IMR-90 (cell line): ENCODE measurements at regions not wholly inside any gene's neighbourhood (a gene's known extent, or its start where the extent isn't known, plus 50 kb on each side); places are given as distances from the start of the nearest gene placed in this dataset.

Experiments
- ATAC-seq: fragments of 200-7000 bp; cut with Tn5 transposase; 2 replicates; pipeline ENCODE4 v1.9.1; 2020; ENCODE audit warnings: low read depth, mild to moderate bottlenecking, moderate library complexity
- BruUV-seq: library from RNA; stranded (reverse); fragments of 400-500 nt; replicated peaks from 2 replicates; lab custom pipeline; 2021; lab: Mats Ljungman, UMichigan
- CTCF ChIA-PET: fragments of 300-600 bp; formaldehyde crosslinking; extraction: SDS; loops from one replicate; lab custom pipeline; 2021; ENCODE audit warnings: antibody characterized with exemption; lab: Yijun Ruan, JAX
- POLR2A ChIA-PET: fragments of 300-600 bp; sonication (Branson Sonifier 250); formaldehyde crosslinking; loops from one replicate; lab custom pipeline; 2022; ENCODE audit warnings: antibody characterized with exemption; ENCODE audit not compliant: unreplicated experiment; lab: Charles Lee
- DNase-seq: peaks from one replicate; pipeline ENCODE4 v3.0.0; 2013
- H2AFZ ChIP-seq: replicated peaks from 2 replicates; pipeline ENCODE3; 2013; ENCODE audit warnings: low read length, mild to moderate bottlenecking; ENCODE audit not compliant: poor library complexity
- H2AK5ac ChIP-seq: 2 replicates; pipeline ENCODE4 v1.6.1; 2013; ENCODE audit warnings: low read depth, low read length, inconsistent platforms
- H2AK9ac ChIP-seq: replicated peaks from 2 replicates; pipeline ENCODE3; 2013; ENCODE audit warnings: mild to moderate bottlenecking, low read depth, low read length, moderate library complexity; ENCODE audit not compliant: poor library complexity
- H2BK120ac ChIP-seq: 2 replicates; pipeline ENCODE4 v1.6.1; 2013; ENCODE audit warnings: low read depth, low read length, inconsistent platforms
- H2BK15ac ChIP-seq: 3 replicates; pipeline ENCODE4 v1.6.1; 2013; ENCODE audit warnings: low read depth, low read length, inconsistent platforms
- H2BK20ac ChIP-seq: 2 replicates; pipeline ENCODE4 v1.6.1; 2013; ENCODE audit warnings: low read depth, mild to moderate bottlenecking, inconsistent platforms, low read length, moderate library complexity
- H2BK5ac ChIP-seq: 2 replicates; pipeline ENCODE4 v1.6.1; 2013; ENCODE audit warnings: mild to moderate bottlenecking, low read depth, low read length, inconsistent platforms; ENCODE audit not compliant: poor library complexity, severe bottlenecking
- H3K14ac ChIP-seq: replicated peaks from 2 replicates; pipeline ENCODE4 v1.6.1; 2013; ENCODE audit warnings: low read depth, low read length, inconsistent platforms
- H3K18ac ChIP-seq: 2 replicates; pipeline ENCODE4 v1.6.1; 2013; ENCODE audit warnings: low read depth, low read length, control low read depth
- H3K23ac ChIP-seq: 2 replicates; pipeline ENCODE4 v1.6.1; 2013; ENCODE audit warnings: low read depth, low read length, inconsistent platforms
- H3K27ac ChIP-seq: 2 replicates; pipeline ENCODE4 v1.5.1; 2013; ENCODE audit warnings: mild to moderate bottlenecking, control low read depth, low read length; ENCODE audit not compliant: insufficient read depth
- H3K27me3 ChIP-seq: 2 replicates; pipeline ENCODE4 v1.6.1; 2013; ENCODE audit warnings: low read length; ENCODE audit not compliant: control insufficient read depth, insufficient read depth
- H3K36me3 ChIP-seq: 2 replicates; pipeline ENCODE4 v1.6.1; 2013; ENCODE audit warnings: low read length, mixed read lengths; ENCODE audit not compliant: control insufficient read depth, insufficient read depth
- H3K4ac ChIP-seq: 2 replicates; pipeline ENCODE4 v1.6.1; 2013; ENCODE audit warnings: low read depth, low read length, inconsistent platforms
- H3K4me1 ChIP-seq: 2 replicates; pipeline ENCODE4 v1.6.1; 2013; ENCODE audit warnings: low read length, mixed read lengths; ENCODE audit not compliant: control insufficient read depth, insufficient read depth
- H3K4me2 ChIP-seq: 2 replicates; pipeline ENCODE4 v1.6.1; 2013; ENCODE audit warnings: low read depth, mild to moderate bottlenecking, control low read depth, low read length, moderate library complexity
- H3K4me3 ChIP-seq: 2 replicates; pipeline ENCODE4 v1.5.1; 2013; ENCODE audit warnings: low read depth, mild to moderate bottlenecking, control low read depth, low read length, moderate library complexity; ENCODE audit not compliant: insufficient read depth
- H3K56ac ChIP-seq: 2 replicates; pipeline ENCODE4 v1.6.1; 2013; ENCODE audit warnings: low read length, inconsistent platforms; ENCODE audit not compliant: insufficient read depth; ENCODE audit errors: extremely low read depth
- H3K79me1 ChIP-seq, 2 experiments: 2 replicates each; pipeline ENCODE4 v1.6.1; 2013; ENCODE audit warnings: low read length in 2 of 2, inconsistent platforms in 1 of 2, low read depth in 1 of 2
- H3K9ac ChIP-seq: 2 replicates; pipeline ENCODE4 v1.6.1; 2013; ENCODE audit warnings: low read depth, low read length, control low read depth
- H3K9me1 ChIP-seq: 2 replicates; pipeline ENCODE4 v1.6.1; 2013; ENCODE audit warnings: low read length, inconsistent platforms; ENCODE audit not compliant: insufficient read depth
- H3K9me3 ChIP-seq: 2 replicates; pipeline ENCODE4 v1.6.1; 2013; ENCODE audit warnings: low read length; ENCODE audit not compliant: control insufficient read depth, insufficient read depth
- H4K20me1 ChIP-seq: 2 replicates; pipeline ENCODE4 v1.6.1; 2013; ENCODE audit warnings: low read length, inconsistent platforms; ENCODE audit not compliant: insufficient read depth
- H4K5ac ChIP-seq: 2 replicates; pipeline ENCODE4 v1.6.1; 2013; ENCODE audit warnings: mild to moderate bottlenecking, low read depth, low read length, control low read depth
- H4K8ac ChIP-seq, 2 experiments: 2 replicates each; pipeline ENCODE4 v1.6.1; 2013; ENCODE audit warnings: low read depth in 2 of 2, low read length in 2 of 2, control low read depth in 1 of 2, inconsistent platforms in 1 of 2
- H4K91ac ChIP-seq: 2 replicates; pipeline ENCODE4 v1.6.1; 2013; ENCODE audit warnings: low read depth, low read length, inconsistent platforms; ENCODE audit not compliant: insufficient read depth
- BHLHE40 ChIP-seq: fragments of 150-350 bp; IDR thresholded peaks from 2 replicates; pipeline ENCODE4 v1.6.1; 2016; ENCODE audit warnings: mild to moderate bottlenecking, low read depth, low read length
- CEBPB ChIP-seq: IDR thresholded peaks from 2 replicates; pipeline ENCODE4 v1.6.1; 2012; ENCODE audit warnings: low read depth, low read length, improper control_type of control experiment
- CHD1 ChIP-seq: IDR thresholded peaks from 2 replicates; pipeline ENCODE4 v1.6.1; 2012; ENCODE audit warnings: low read depth, low read length, improper control_type of control experiment
- ELK1 ChIP-seq: fragments of 150-350 bp; IDR thresholded peaks from 2 replicates; pipeline ENCODE4 v1.6.1; 2016; ENCODE audit warnings: low read depth, mild to moderate bottlenecking, low read length, moderate library complexity, borderline replicate concordance
- MAFK ChIP-seq: IDR thresholded peaks from 2 replicates; pipeline ENCODE4 v1.6.1; 2012; ENCODE audit warnings: low read depth, low read length, improper control_type of control experiment
- NFE2L2 ChIP-seq: fragments of 150-350 bp; IDR thresholded peaks from 2 replicates; pipeline ENCODE4 v1.6.1; 2016; ENCODE audit warnings: low read depth, mild to moderate bottlenecking, low read length
- POLR2A ChIP-seq: IDR thresholded peaks from 2 replicates; pipeline ENCODE4 v1.6.1; 2012; ENCODE audit warnings: mild to moderate bottlenecking, low read depth, low read length
- RCOR1 ChIP-seq: IDR thresholded peaks from 2 replicates; pipeline ENCODE4 v1.6.1; 2012; ENCODE audit warnings: mild to moderate bottlenecking, low read length, improper control_type of control experiment; ENCODE audit not compliant: insufficient replicate concordance
- RFX5 ChIP-seq: IDR thresholded peaks from 2 replicates; pipeline ENCODE4 v1.8.0; 2012; ENCODE audit warnings: low read depth, mild to moderate bottlenecking, low read length, moderate library complexity
- WGBS, 2 experiments: methylation state at CpG; one replicate each; pipeline versions ENCODE4 v1.1.5 to v1.1.7; 2013; ENCODE audit warnings: missing lambda C conversion rate in 2 of 2; ENCODE audit not compliant: insufficient read length in 1 of 2; ENCODE audit errors: extremely low coverage in 2 of 2; 5-methylcytosine and 5-hydroxymethylcytosine counted together
- dilution Hi-C: fragments of 300-500 bp; cut with HindIII; formaldehyde crosslinking; loops from one replicate; pipeline ENCODE4 v1.14.3; 2018; ENCODE audit warnings: low sequenced_read_pairs; ENCODE audit not compliant: unreplicated experiment
- in situ Hi-C: fragments of 300-500 bp; cut with MboI; formaldehyde crosslinking; loops from 3 replicates; pipeline ENCODE4 v1.14.3; 2019; ENCODE audit warnings: low sequenced_read_pairs, inconsistent platforms, mixed read lengths
- intact Hi-C: fragments of 100-400 bp; cut with micrococcal nuclease; formaldehyde crosslinking; loops from 2 replicates; pipeline ENCODE4 v1.10.0; 2022
- TF ChIP-seq, protein P1 (sequence below): conservative IDR thresholded peaks from 2 replicates; pipeline ENCODE4 v1.5.1; 2012; ENCODE audit warnings: mild to moderate bottlenecking, low read depth, low read length, improper control_type of control experiment
- TF ChIP-seq, protein P2 (sequence below): fragments of 150-350 bp; IDR thresholded peaks from 2 replicates; pipeline ENCODE4 v1.6.1; 2017; ENCODE audit warnings: mild to moderate bottlenecking, antibody characterized with exemption, low read length, low read depth

- Histone ChIP-seq H2AK9ac (no peak overlapping the region), H3K18ac (no peak overlapping the region), H3K9me3 (no peaks in the 10 kb centered on the region), H2BK15ac (no peak overlapping the region), H2AFZ (no peak overlapping the region), H2BK5ac (no peak overlapping the region), H4K5ac (no peak overlapping the region), H3K14ac (no peak overlapping the region), H3K27ac (no peak overlapping the region), H3K27me3 (no peaks in the 10 kb centered on the region), H3K23ac (no peak overlapping the region), H4K20me1 (no peaks in the 10 kb centered on the region), H3K9me1 (no peaks in the 10 kb centered on the region), H4K8ac (no peak overlapping the region), H4K91ac (no peak overlapping the region), H3K4me2 (no peak overlapping the region), H3K36me3 (no peaks in the 10 kb centered on the region), H3K56ac (no peak overlapping the region), H2BK20ac (no peak overlapping the region), H3K4me3 (no peak overlapping the region), H3K9ac (no peak overlapping the region), H3K79me1 (no peaks in the 10 kb centered on the region), H2BK120ac (no peak overlapping the region), H3K4ac (no peak overlapping the region), H3K4me1 (no peaks in the 10 kb centered on the region), H2AK5ac (no peak overlapping the region)
- in situ Hi-C loops (no loop called here), intact Hi-C loops (no loop called here), dilution Hi-C loops (no loop called here)
- TF ChIP-seq POLR2A = no peak
- TF ChIP-seq NFE2L2 = no peak
- no peak for TF ChIP-seq BHLHE40
- no peak for TF ChIP-seq ELK1
- no peak for TF ChIP-seq RCOR1
- TF ChIP-seq, protein P1, sequence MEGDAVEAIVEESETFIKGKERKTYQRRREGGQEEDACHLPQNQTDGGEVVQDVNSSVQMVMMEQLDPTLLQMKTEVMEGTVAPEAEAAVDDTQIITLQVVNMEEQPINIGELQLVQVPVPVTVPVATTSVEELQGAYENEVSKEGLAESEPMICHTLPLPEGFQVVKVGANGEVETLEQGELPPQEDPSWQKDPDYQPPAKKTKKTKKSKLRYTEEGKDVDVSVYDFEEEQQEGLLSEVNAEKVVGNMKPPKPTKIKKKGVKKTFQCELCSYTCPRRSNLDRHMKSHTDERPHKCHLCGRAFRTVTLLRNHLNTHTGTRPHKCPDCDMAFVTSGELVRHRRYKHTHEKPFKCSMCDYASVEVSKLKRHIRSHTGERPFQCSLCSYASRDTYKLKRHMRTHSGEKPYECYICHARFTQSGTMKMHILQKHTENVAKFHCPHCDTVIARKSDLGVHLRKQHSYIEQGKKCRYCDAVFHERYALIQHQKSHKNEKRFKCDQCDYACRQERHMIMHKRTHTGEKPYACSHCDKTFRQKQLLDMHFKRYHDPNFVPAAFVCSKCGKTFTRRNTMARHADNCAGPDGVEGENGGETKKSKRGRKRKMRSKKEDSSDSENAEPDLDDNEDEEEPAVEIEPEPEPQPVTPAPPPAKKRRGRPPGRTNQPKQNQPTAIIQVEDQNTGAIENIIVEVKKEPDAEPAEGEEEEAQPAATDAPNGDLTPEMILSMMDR = no peak
- no peak for TF ChIP-seq CEBPB
- no peak for TF ChIP-seq RFX5
- no peak for TF ChIP-seq CHD1
- TF ChIP-seq MAFK = no peak
- TF ChIP-seq, protein P2, sequence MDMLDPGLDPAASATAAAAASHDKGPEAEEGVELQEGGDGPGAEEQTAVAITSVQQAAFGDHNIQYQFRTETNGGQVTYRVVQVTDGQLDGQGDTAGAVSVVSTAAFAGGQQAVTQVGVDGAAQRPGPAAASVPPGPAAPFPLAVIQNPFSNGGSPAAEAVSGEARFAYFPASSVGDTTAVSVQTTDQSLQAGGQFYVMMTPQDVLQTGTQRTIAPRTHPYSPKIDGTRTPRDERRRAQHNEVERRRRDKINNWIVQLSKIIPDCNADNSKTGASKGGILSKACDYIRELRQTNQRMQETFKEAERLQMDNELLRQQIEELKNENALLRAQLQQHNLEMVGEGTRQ = no peak
- BruUV-seq = no TSS peak
- WGBS, 2 experiments = 20% methylated on average over 1 of the region's 7 CpGs; no CpG with 5 or more reads in 1 of the 2 experiments
- CTCF ChIA-PET = no interaction called here
- POLR2A ChIA-PET = no interaction called here
- DNase-seq (no peak), ATAC-seq (no peak)
Observed at GRCh38 chr1:30586671-30587070, 136.7 kb downstream of the MATN1 start.
